GM12873 (cell line): ENCODE measurements at regions not wholly inside any gene's neighbourhood (a gene's known extent, or its start where the extent isn't known, plus 50 kb on each side); places are given as distances from the start of the nearest gene placed in this dataset.

Source experiments
- CTCF ChIP-seq: IDR thresholded peaks from 2 replicates; pipeline ENCODE4 v1.5.1; 2012; ENCODE audit warnings: low read depth, mild to moderate bottlenecking, moderate library complexity, low read length, control low read depth; ENCODE audit not compliant: insufficient read depth; ENCODE audit errors: missing control alignments

- no peak for TF ChIP-seq CTCF
Observed at GRCh38 chr6:21284166-21284565, 309.4 kb upstream of the SOX4 start.

GRCh38 chr6:21284706-21285105 is 308.8 kb upstream of the SOX4 start:
- TF ChIP-seq CTCF, result no peak

- TF ChIP-seq CTCF, result no peak
Observed at GRCh38 chr6:21294144-21294543, 299.4 kb upstream of the SOX4 start.

- no peak for TF ChIP-seq CTCF
Observed at GRCh38 chr6:21295506-21296240, 297.9 kb upstream of the SOX4 start.

- TF ChIP-seq CTCF, result no peak
Observed at GRCh38 chr6:21297665-21298064, 295.9 kb upstream of the SOX4 start.

- TF ChIP-seq CTCF, result no peak
Observed at GRCh38 chr6:21299216-21299615, 294.3 kb upstream of the SOX4 start.

GRCh38 chr6:21300439-21300838 is 293.1 kb upstream of the SOX4 start:
- TF ChIP-seq CTCF, result no peak
